ENCODE measurements at regions not wholly inside any gene's neighbourhood (a gene's known extent, or its start where the extent isn't known, plus 50 kb on each side); places are given as distances from the start of the nearest gene placed in this dataset.
A peak's percentile ranks its signal among the peaks of the same experiment; 100 is the strongest.
"Not testable (repeated sequence)": the region's sequence is repeated elsewhere in the genome, so short reads cannot be mapped to it uniquely, and the experiment has no call there.

DNA sequence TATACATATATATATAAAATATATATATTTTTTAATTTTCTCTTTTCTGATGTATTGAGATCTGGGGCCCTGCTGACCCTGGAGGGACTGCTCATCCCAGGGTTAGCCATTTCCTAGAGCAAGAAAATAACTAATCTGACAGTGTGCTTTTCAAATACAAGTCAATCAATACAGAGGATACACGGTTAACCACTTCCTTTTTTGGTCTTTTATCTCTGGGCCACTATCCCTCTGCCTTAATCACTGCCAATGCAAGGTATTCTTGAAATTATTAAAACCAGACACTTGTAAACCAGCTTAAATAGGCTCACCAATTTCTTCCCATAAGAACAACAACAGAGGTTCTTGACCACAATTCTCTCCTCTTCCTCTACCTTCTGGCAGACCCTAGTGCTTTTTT, 133.6 kb downstream of the SPIN4 start:
- H2AFZ ChIP-seq (replicated peaks; ENCODE audit: low read length, poor library complexity); DNase-seq; BruUV-seq (replicated peaks); H4K20me1 ChIP-seq (ENCODE audit: insufficient read depth, low read length); H2BK5ac ChIP-seq (ENCODE audit: low read depth, low read length, poor library complexity, severe bottlenecking); H2AK5ac ChIP-seq (ENCODE audit: low read depth, low read length); H2BK15ac ChIP-seq (ENCODE audit: low read depth, low read length); H3K9me1 ChIP-seq (ENCODE audit: insufficient read depth, low read length); H3K4me3 ChIP-seq (ENCODE audit: insufficient read depth, low read depth, low read length); H3K9me3 ChIP-seq (ENCODE audit: control insufficient read depth, insufficient read depth, low read length); H3K18ac ChIP-seq (ENCODE audit: low read depth, low read length); H3K27ac ChIP-seq (ENCODE audit: insufficient read depth, low read length); H4K5ac ChIP-seq (ENCODE audit: low read depth, low read length); H3K36me3 ChIP-seq (ENCODE audit: control insufficient read depth, insufficient read depth, low read length); H3K4ac ChIP-seq (ENCODE audit: low read depth, low read length); H3K79me1 ChIP-seq (ENCODE audit: low read depth in 1 of 2, low read length in 2 of 2); in situ Hi-C loops (cut with MboI; ENCODE audit: low sequenced_read_pairs); CTCF ChIA-PET; H3K56ac ChIP-seq (ENCODE audit: extremely low read depth, insufficient read depth, low read length); intact Hi-C loops (cut with micrococcal nuclease); H3K4me1 ChIP-seq (ENCODE audit: control insufficient read depth, insufficient read depth, low read length); H2AK9ac ChIP-seq (replicated peaks; ENCODE audit: low read depth, low read length, poor library complexity); H2BK120ac ChIP-seq (ENCODE audit: low read depth, low read length); H3K9ac ChIP-seq (ENCODE audit: low read depth, low read length); H3K27me3 ChIP-seq (ENCODE audit: control insufficient read depth, insufficient read depth, low read length); H3K4me2 ChIP-seq (ENCODE audit: low read depth, low read length); dilution Hi-C loops (cut with HindIII; ENCODE audit: low sequenced_read_pairs, unreplicated experiment); H2BK20ac ChIP-seq (ENCODE audit: low read depth, low read length); H4K8ac ChIP-seq (ENCODE audit: low read depth in 2 of 2, low read length in 2 of 2); H3K23ac ChIP-seq (ENCODE audit: low read depth, low read length); H3K14ac ChIP-seq (replicated peaks; ENCODE audit: low read depth, low read length); POLR2A ChIA-PET (ENCODE audit: unreplicated experiment); H4K91ac ChIP-seq (ENCODE audit: insufficient read depth, low read depth, low read length); ATAC-seq (ENCODE audit: low read depth): not testable (repeated sequence)
- WGBS, 2 experiments (ENCODE audit: extremely low coverage in 2 of 2, insufficient read length in 1 of 2), result no CpG with 5 or more reads among the region's 1 CpG

DNA sequence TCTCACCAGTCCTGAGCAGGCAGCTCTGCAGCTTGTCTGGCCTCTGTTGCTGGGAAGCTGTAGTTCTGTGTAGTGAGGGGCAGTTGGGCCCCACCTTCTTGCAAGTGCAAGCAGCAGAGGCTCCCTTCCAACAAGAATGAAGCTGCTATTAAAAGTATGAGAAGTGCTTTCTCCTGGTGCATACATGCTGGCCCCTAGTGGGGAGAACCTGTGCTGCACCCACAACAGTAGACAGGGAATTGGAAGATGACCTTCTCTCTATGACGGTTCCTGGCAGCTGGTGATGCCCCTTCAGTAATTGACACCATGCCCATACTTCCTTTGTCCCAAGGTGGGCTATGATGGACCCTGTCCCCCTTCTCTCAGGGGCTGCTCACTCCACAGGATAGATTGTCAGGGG, 141.5 kb downstream of the SPIN4 start:
- no CpG with 5 or more reads among the region's 1 CpG for WGBS, 2 experiments (ENCODE audit: extremely low coverage in 2 of 2, insufficient read length in 1 of 2)
- dilution Hi-C loops (cut with HindIII; ENCODE audit: low sequenced_read_pairs, unreplicated experiment); H3K27ac ChIP-seq (ENCODE audit: insufficient read depth, low read length); H4K91ac ChIP-seq (ENCODE audit: insufficient read depth, low read depth, low read length); H4K5ac ChIP-seq (ENCODE audit: low read depth, low read length); H3K9me3 ChIP-seq (ENCODE audit: control insufficient read depth, insufficient read depth, low read length); DNase-seq; BruUV-seq (replicated peaks); H2AK5ac ChIP-seq (ENCODE audit: low read depth, low read length); H3K4ac ChIP-seq (ENCODE audit: low read depth, low read length); H2AK9ac ChIP-seq (replicated peaks; ENCODE audit: low read depth, low read length, poor library complexity); H2BK15ac ChIP-seq (ENCODE audit: low read depth, low read length); H3K56ac ChIP-seq (ENCODE audit: extremely low read depth, insufficient read depth, low read length); H3K36me3 ChIP-seq (ENCODE audit: control insufficient read depth, insufficient read depth, low read length); H3K4me3 ChIP-seq (ENCODE audit: insufficient read depth, low read depth, low read length); H3K23ac ChIP-seq (ENCODE audit: low read depth, low read length); H3K14ac ChIP-seq (replicated peaks; ENCODE audit: low read depth, low read length); H4K8ac ChIP-seq (ENCODE audit: low read depth in 2 of 2, low read length in 2 of 2); H2BK120ac ChIP-seq (ENCODE audit: low read depth, low read length); H4K20me1 ChIP-seq (ENCODE audit: insufficient read depth, low read length); H2BK5ac ChIP-seq (ENCODE audit: low read depth, low read length, poor library complexity, severe bottlenecking); H2BK20ac ChIP-seq (ENCODE audit: low read depth, low read length); H3K18ac ChIP-seq (ENCODE audit: low read depth, low read length); H3K9ac ChIP-seq (ENCODE audit: low read depth, low read length); H2AFZ ChIP-seq (replicated peaks; ENCODE audit: low read length, poor library complexity); CTCF ChIA-PET; intact Hi-C loops (cut with micrococcal nuclease); H3K9me1 ChIP-seq (ENCODE audit: insufficient read depth, low read length); H3K4me2 ChIP-seq (ENCODE audit: low read depth, low read length); H3K4me1 ChIP-seq (ENCODE audit: control insufficient read depth, insufficient read depth, low read length); POLR2A ChIA-PET (ENCODE audit: unreplicated experiment); H3K27me3 ChIP-seq (ENCODE audit: control insufficient read depth, insufficient read depth, low read length); H3K79me1 ChIP-seq (ENCODE audit: low read depth in 1 of 2, low read length in 2 of 2); in situ Hi-C loops (cut with MboI; ENCODE audit: low sequenced_read_pairs): not testable (repeated sequence)
- peak; percentile 48; the same call in 1 of the 2 replicates for ATAC-seq (ENCODE audit: low read depth)
